K562 (cell line): ENCODE measurements at regions not wholly inside any gene's neighbourhood (a gene's known extent, or its start where the extent isn't known, plus 50 kb on each side); places are given as distances from the start of the nearest gene placed in this dataset.

Experiments
- ATAC-seq: fragments of 200-7000 bp; cut with Tn5 transposase; 3 replicates; pipeline ENCODE4 v1.9.1; 2020; ENCODE audit warnings: moderate library complexity
- BruUV-seq: library from RNA; stranded (reverse); fragments of 400-500 nt; replicated peaks from 2 replicates; lab custom pipeline; 2021; lab: Mats Ljungman, UMichigan
- CTCF ChIA-PET: fragments of 300-600 bp; formaldehyde crosslinking; extraction: SDS; loops from one replicate; lab custom pipeline; 2021; ENCODE audit warnings: low intra/inter-chr PET ratio; lab: Yijun Ruan, JAX
- POLR2A ChIA-PET: fragments of 300-600, 350-650 bp; sonication (Branson Sonifier 250); formaldehyde crosslinking; extraction: SDS; loops from one replicate; lab custom pipeline; 2021; ENCODE audit warnings: antibody characterized with exemption, inconsistent platforms; lab: Yijun Ruan, JAX
- DNase-seq, 4 experiments: peaks; one replicate each; pipeline versions ENCODE4 v3.0.0 to v3.0.0-alpha.2; 2011 to 2018; ENCODE audit warnings: low spot score in 3 of 4, mixed read lengths in 3 of 4; ENCODE audit errors: extremely low read depth in 1 of 4
- FAIRE-seq: peaks from 2 replicates; lab custom pipeline; 2011; peaks lifted over from hg19 to GRCh38; lab: Jason Lieb, UNC
- H2AFZ ChIP-seq: 2 replicates; pipeline ENCODE4 v1.6.0; 2011; ENCODE audit warnings: low read depth, low read length, control low read depth, inconsistent platforms
- H3K27ac ChIP-seq: fragments of 200-600 bp; 3 replicates; pipeline ENCODE4 v1.8.0; 2011; ENCODE audit warnings: low read depth, mild to moderate bottlenecking, control low read depth, inconsistent platforms, low read length, moderate library complexity, mixed read lengths; ENCODE audit errors: extremely low read depth
- H3K27me3 ChIP-seq, 2 experiments: fragments of 300-600 bp in 1 of 2; 2 replicates in 1 of 2; 3 replicates in 1 of 2; pipeline versions ENCODE4 v1.6.0 to v1.8.0; 2011; ENCODE audit warnings: inconsistent platforms in 2 of 2, low read length in 2 of 2, mild to moderate bottlenecking in 1 of 2, mixed read lengths in 1 of 2, moderate library complexity in 1 of 2; ENCODE audit not compliant: control insufficient read depth in 2 of 2, insufficient read depth in 2 of 2
- H3K36me3 ChIP-seq: fragments of 300-600 bp; 3 replicates; pipeline ENCODE4 v1.8.0; 2011; ENCODE audit warnings: mild to moderate bottlenecking, low read length, inconsistent platforms; ENCODE audit not compliant: control insufficient read depth, insufficient read depth
- H3K4me1 ChIP-seq, 2 experiments: fragments of 200-600 bp in 1 of 2; replicated peaks in 1 of 2; 2 replicates in 1 of 2; 3 replicates in 1 of 2; pipeline versions ENCODE4 v1.5.1 to v1.8.0; 2011; ENCODE audit warnings: inconsistent platforms in 2 of 2, low read length in 2 of 2, mild to moderate bottlenecking in 1 of 2, mixed read lengths in 1 of 2, moderate library complexity in 1 of 2; ENCODE audit not compliant: control insufficient read depth in 2 of 2, insufficient read depth in 2 of 2
- H3K4me2 ChIP-seq: 2 replicates; pipeline ENCODE4 v1.6.1; 2011; ENCODE audit warnings: low read length, control low read depth, inconsistent platforms, mixed read lengths; ENCODE audit not compliant: insufficient read depth
- H3K4me3 ChIP-seq: fragments of 200-600 bp; sonication (generic), shearing (Covaris generic); 2 replicates; pipeline ENCODE4 v1.5.1; 2016; ENCODE audit warnings: control low read depth, inconsistent platforms
- H3K79me2 ChIP-seq: fragments of 200-600 bp; 3 replicates; pipeline ENCODE4 v1.8.0; 2011; ENCODE audit warnings: low read length, inconsistent platforms; ENCODE audit not compliant: control insufficient read depth, insufficient read depth
- H3K9ac ChIP-seq, 2 experiments: 2 replicates each; pipeline versions ENCODE4 v1.6.0 to v1.6.1; 2011; ENCODE audit warnings: low read depth in 2 of 2, low read length in 2 of 2, control low read depth in 1 of 2, inconsistent platforms in 1 of 2, mild to moderate bottlenecking in 1 of 2, mixed read lengths in 1 of 2; ENCODE audit not compliant: insufficient read depth in 1 of 2
- H3K9me1 ChIP-seq: one replicate; pipeline ENCODE4 v1.6.0; 2011; ENCODE audit warnings: inconsistent platforms, mild to moderate bottlenecking, low read length, moderate library complexity; ENCODE audit not compliant: control insufficient read depth, insufficient read depth
- H3K9me3 ChIP-seq: replicated peaks from 2 replicates; pipeline ENCODE4 v1.5.1; 2011; ENCODE audit warnings: low read depth, low read length, inconsistent platforms; ENCODE audit not compliant: control insufficient read depth, insufficient read depth
- H4K20me1 ChIP-seq: replicated peaks from 2 replicates; pipeline ENCODE4 v1.6.1; 2011; ENCODE audit warnings: low read length, inconsistent platforms, mixed read lengths; ENCODE audit not compliant: control insufficient read depth, insufficient read depth
- CHD1 ChIP-seq: fragments of 200-600 bp; sonication (generic); IDR thresholded peaks from one replicate; pipeline ENCODE4 v1.6.1; 2012; ENCODE audit warnings: mild to moderate bottlenecking, moderate library complexity, low read length, inconsistent platforms
- EZH2 ChIP-seq: IDR thresholded peaks from 2 replicates; pipeline ENCODE4 v1.6.1; 2012; ENCODE audit warnings: low read depth, mild to moderate bottlenecking, inconsistent platforms, low read length, borderline replicate concordance
- FUS ChIP-seq: fragments of 200-400 bp; formaldehyde crosslinking; optimal IDR thresholded peaks from 2 replicates; pipeline ENCODE3; 2017; ENCODE audit warnings: low read depth, low read length
- POU5F1 ChIP-seq: fragments of 150-350 bp; IDR thresholded peaks from 2 replicates; pipeline ENCODE4 v1.6.1; 2014; ENCODE audit warnings: borderline replicate concordance, low read length, low read depth, mild to moderate bottlenecking; ENCODE audit not compliant: partially characterized antibody
- ZNF184 ChIP-seq: sonication (generic); formaldehyde crosslinking; IDR thresholded peaks from 2 replicates; pipeline ENCODE4 v1.5.0; 2020; ENCODE audit warnings: missing genetic modification reagents
- WGBS: fragments of 100-300 bp; shearing (Covaris generic); methylation state at CpG from one replicate; pipeline ENCODE4 v1.1.6; 2016; ENCODE audit warnings: low coverage, mixed read lengths; ENCODE audit not compliant: insufficient coverage; ENCODE audit errors: missing lambda C conversion rate; 5-methylcytosine and 5-hydroxymethylcytosine counted together
- in situ Hi-C: fragments of 300-500 bp; cut with MboI; formaldehyde crosslinking; loops from 4 replicates; pipeline ENCODE4 v1.15.0; 2018; ENCODE audit warnings: inconsistent platforms, mixed read lengths
- intact Hi-C: fragments of 100-400 bp; cut with micrococcal nuclease; formaldehyde crosslinking; loops from 2 replicates; pipeline ENCODE4 v1.14.2; 2022
- TF ChIP-seq, protein P1 (sequence below): fragments of 250-450 bp; sonication (Bioruptor Pico); IDR thresholded peaks from 2 replicates; pipeline ENCODE4 v1.8.0; 2022; ENCODE audit warnings: inconsistent platforms
- TF ChIP-seq, protein P2 (sequence below): fragments of 450-650 bp; IDR thresholded peaks from 2 replicates; pipeline ENCODE4 v1.7.0; 2016; ENCODE audit warnings: borderline replicate concordance

DNA sequence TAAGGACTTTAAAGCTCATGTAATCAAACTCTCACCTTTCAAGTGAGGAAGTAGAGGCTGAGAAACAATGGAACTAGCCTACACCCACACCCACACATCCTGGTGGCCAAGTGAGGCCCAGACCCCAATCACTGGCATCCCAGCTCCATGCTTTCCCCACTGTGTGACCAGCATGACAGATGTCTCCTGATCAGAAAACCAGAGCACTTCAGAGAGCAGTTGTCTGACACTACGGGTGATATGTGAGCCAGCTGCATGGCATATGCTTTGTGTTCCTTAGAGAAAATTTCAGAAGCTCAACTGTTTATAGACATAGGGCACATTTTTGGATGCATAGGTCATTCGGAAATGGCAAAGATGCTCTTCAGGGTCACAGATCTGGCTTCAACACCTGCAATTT is 315.2 kb downstream of the NDFIP2 start:
- H3K4me2 ChIP-seq = no peak overlapping the region

More for the DNA sequence above, 315.2 kb downstream of the NDFIP2 start:
- 0% methylated on average over 2 of the region's 2 CpGs for WGBS
- CTCF ChIA-PET = no interaction called here
- in situ Hi-C loops = no loop called here
- Histone ChIP-seq H3K27me3 (no peaks in the 10 kb centered on the region), H3K9ac (no peak overlapping the region), H3K9me3 (no peaks in the 10 kb centered on the region), H2AFZ (no peak overlapping the region), H3K4me3 (no peak overlapping the region), H3K4me1 (no peaks in the 10 kb centered on the region), H3K79me2 (no peaks in the 10 kb centered on the region), H3K9me1 (no peaks in the 10 kb centered on the region), H4K20me1 (no peaks in the 10 kb centered on the region), H3K27ac (no peak overlapping the region), H3K36me3 (no peaks in the 10 kb centered on the region)
- FAIRE-seq (no peak), DNase-seq (no peak), ATAC-seq (no peak)
- TF ChIP-seq EZH2 (no peak), CHD1 (no peak), ZNF184 (CRISPR knock-in tag) (no peak), FUS (no peak), POU5F1 (no peak)
- TF ChIP-seq, protein P1, sequence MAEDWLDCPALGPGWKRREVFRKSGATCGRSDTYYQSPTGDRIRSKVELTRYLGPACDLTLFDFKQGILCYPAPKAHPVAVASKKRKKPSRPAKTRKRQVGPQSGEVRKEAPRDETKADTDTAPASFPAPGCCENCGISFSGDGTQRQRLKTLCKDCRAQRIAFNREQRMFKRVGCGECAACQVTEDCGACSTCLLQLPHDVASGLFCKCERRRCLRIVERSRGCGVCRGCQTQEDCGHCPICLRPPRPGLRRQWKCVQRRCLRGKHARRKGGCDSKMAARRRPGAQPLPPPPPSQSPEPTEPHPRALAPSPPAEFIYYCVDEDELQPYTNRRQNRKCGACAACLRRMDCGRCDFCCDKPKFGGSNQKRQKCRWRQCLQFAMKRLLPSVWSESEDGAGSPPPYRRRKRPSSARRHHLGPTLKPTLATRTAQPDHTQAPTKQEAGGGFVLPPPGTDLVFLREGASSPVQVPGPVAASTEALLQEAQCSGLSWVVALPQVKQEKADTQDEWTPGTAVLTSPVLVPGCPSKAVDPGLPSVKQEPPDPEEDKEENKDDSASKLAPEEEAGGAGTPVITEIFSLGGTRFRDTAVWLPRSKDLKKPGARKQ = no peak
- TF ChIP-seq, protein P2, sequence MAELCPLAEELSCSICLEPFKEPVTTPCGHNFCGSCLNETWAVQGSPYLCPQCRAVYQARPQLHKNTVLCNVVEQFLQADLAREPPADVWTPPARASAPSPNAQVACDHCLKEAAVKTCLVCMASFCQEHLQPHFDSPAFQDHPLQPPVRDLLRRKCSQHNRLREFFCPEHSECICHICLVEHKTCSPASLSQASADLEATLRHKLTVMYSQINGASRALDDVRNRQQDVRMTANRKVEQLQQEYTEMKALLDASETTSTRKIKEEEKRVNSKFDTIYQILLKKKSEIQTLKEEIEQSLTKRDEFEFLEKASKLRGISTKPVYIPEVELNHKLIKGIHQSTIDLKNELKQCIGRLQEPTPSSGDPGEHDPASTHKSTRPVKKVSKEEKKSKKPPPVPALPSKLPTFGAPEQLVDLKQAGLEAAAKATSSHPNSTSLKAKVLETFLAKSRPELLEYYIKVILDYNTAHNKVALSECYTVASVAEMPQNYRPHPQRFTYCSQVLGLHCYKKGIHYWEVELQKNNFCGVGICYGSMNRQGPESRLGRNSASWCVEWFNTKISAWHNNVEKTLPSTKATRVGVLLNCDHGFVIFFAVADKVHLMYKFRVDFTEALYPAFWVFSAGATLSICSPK = no peak
- intact Hi-C loops = no loop called here
- no TSS peak for BruUV-seq
- POLR2A ChIA-PET = no interaction called here
